Suprapubic skin (tissue), 4 donors: ENCODE measurements at regions not wholly inside any gene's neighbourhood (a gene's known extent, or its start where the extent isn't known, plus 50 kb on each side); places are given as distances from the start of the nearest gene placed in this dataset.

Experiments used
- DNase-seq, 2 donors: peaks; one replicate each; pipeline ENCODE4 v3.0.0-alpha.2; 2019; ENCODE audit warnings: low spot score in 2 of 2
- H3K27ac ChIP-seq: fragments of 200-600 bp; sonication (generic); one replicate; pipeline ENCODE4 v1.5.1; 2019
- H3K27me3 ChIP-seq: fragments of 200-600 bp; sonication (generic); one replicate; pipeline ENCODE4 v1.5.1; 2019
- H3K36me3 ChIP-seq: fragments of 200-600 bp; sonication (generic); one replicate; pipeline ENCODE4 v1.5.1; 2019
- H3K4me1 ChIP-seq: fragments of 200-600 bp; sonication (generic); one replicate; pipeline ENCODE4 v1.5.1; 2019
- H3K4me3 ChIP-seq: fragments of 200-600 bp; sonication (generic); one replicate; pipeline ENCODE4 v1.5.1; 2019; ENCODE audit warnings: mild to moderate bottlenecking
- H3K9me3 ChIP-seq: fragments of 200-600 bp; sonication (generic); one replicate; pipeline ENCODE4 v1.5.1; 2019
- EP300 ChIP-seq: sonication (generic); formaldehyde crosslinking; IDR thresholded peaks from one replicate; pipeline ENCODE4 v1.6.1; 2017; ENCODE audit warnings: antibody characterized with exemption
- POLR2A ChIP-seq, 2 donors: fragments of 450-650 bp; IDR thresholded peaks; one replicate each; pipeline ENCODE4 v1.6.1; 2017; ENCODE audit warnings: antibody characterized with exemption in 2 of 2, mild to moderate bottlenecking in 2 of 2, moderate library complexity in 2 of 2
- POLR2AphosphoS5 ChIP-seq, 3 donors: sonication (generic); formaldehyde crosslinking; IDR thresholded peaks; one replicate each; pipeline ENCODE4 v1.6.1; 2017; ENCODE audit warnings: antibody characterized with exemption in 3 of 3
- WGBS: methylation state at CpG from one replicate; pipeline ENCODE4 v1.1.5; 2018; 5-methylcytosine and 5-hydroxymethylcytosine counted together
- TF ChIP-seq, protein P1 (sequence below), 2 donors: fragments of 200-600 bp in 1 of 2; fragments of 450-650 bp in 1 of 2; sonication (generic) in 1 of 2; IDR thresholded peaks; one replicate each; pipeline ENCODE4 v1.5.1; 2016 to 2019; ENCODE audit warnings: antibody characterized with exemption in 2 of 2, mild to moderate bottlenecking in 1 of 2, moderate library complexity in 1 of 2

GRCh38 chr3:22969276-22969675, 233.9 kb upstream of the UBE2E2 start:
- DNase-seq, result no peak
- WGBS, result no CpG with 5 or more reads among the region's 1 CpG
- H3K9me3 ChIP-seq, result no peaks in the 10 kb centered on the region
- TF ChIP-seq, protein P1, sequence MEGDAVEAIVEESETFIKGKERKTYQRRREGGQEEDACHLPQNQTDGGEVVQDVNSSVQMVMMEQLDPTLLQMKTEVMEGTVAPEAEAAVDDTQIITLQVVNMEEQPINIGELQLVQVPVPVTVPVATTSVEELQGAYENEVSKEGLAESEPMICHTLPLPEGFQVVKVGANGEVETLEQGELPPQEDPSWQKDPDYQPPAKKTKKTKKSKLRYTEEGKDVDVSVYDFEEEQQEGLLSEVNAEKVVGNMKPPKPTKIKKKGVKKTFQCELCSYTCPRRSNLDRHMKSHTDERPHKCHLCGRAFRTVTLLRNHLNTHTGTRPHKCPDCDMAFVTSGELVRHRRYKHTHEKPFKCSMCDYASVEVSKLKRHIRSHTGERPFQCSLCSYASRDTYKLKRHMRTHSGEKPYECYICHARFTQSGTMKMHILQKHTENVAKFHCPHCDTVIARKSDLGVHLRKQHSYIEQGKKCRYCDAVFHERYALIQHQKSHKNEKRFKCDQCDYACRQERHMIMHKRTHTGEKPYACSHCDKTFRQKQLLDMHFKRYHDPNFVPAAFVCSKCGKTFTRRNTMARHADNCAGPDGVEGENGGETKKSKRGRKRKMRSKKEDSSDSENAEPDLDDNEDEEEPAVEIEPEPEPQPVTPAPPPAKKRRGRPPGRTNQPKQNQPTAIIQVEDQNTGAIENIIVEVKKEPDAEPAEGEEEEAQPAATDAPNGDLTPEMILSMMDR (IDR thresholded peaks at IDR 0.05), result no peak
- TF ChIP-seq EP300, result no peak
- TF ChIP-seq POLR2AphosphoS5 (IDR thresholded peaks at IDR 0.05), result no peak
- TF ChIP-seq POLR2A (IDR thresholded peaks at IDR 0.05), result no peak
- no peaks in the 10 kb centered on the region for H3K27me3 ChIP-seq
- H3K36me3 ChIP-seq, result no peaks in the 10 kb centered on the region
- H3K27ac ChIP-seq, result no peak overlapping the region
- H3K4me1 ChIP-seq, result no peaks in the 10 kb centered on the region
- H3K4me3 ChIP-seq, result no peak overlapping the region

GRCh38 chr3:22971497-22971896, 231.6 kb upstream of the UBE2E2 start:
- Histone ChIP-seq H3K27me3 (no peaks in the 10 kb centered on the region), H3K27ac (no peak overlapping the region), H3K9me3 (no peaks in the 10 kb centered on the region), H3K36me3 (no peaks in the 10 kb centered on the region), H3K4me3 (no peak overlapping the region), H3K4me1 (no peaks in the 10 kb centered on the region)
- DNase-seq, result no peak
- TF ChIP-seq POLR2AphosphoS5 (IDR thresholded peaks at IDR 0.05) (no peak), POLR2A (IDR thresholded peaks at IDR 0.05) (no peak), EP300 (no peak)
- TF ChIP-seq, protein P1 (IDR thresholded peaks at IDR 0.05), result no peak
- WGBS, result 93% methylated on average over 3 of the region's 3 CpGs

DNA sequence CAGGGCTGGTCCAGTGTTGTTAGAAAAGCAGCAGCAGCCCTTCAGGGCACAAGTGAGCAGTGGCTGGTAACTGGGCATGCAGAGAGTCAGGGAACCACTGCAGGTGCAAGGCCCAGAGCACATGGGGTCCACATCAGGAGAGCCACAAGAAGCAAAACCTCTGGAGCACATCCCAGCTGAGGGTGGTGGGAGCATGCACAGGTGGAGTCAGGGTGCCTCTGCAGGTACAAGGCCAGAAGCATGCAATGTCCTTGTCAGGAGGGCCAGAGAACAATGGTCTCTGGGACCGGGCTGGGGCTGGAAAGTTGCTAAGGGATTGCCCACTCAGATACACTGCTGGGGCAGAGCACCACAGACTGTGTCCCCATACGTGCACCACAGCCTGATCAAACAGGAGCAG, 226.1 kb upstream of the UBE2E2 start:
- Histone ChIP-seq H3K9me3 (no peaks in the 10 kb centered on the region), H3K36me3 (no peaks in the 10 kb centered on the region), H3K4me3 (no peak overlapping the region), H3K27me3 (no peaks in the 10 kb centered on the region), H3K4me1 (no peaks in the 10 kb centered on the region), H3K27ac (no peak overlapping the region)
- TF ChIP-seq POLR2A (IDR thresholded peaks at IDR 0.05) (no peak), POLR2AphosphoS5 (IDR thresholded peaks at IDR 0.05) (no peak), EP300 (no peak)
- TF ChIP-seq, protein P1 (IDR thresholded peaks at IDR 0.05), result no peak
- WGBS, result 100% methylated on average over 2 of the region's 2 CpGs
- DNase-seq, result no peak

DNA sequence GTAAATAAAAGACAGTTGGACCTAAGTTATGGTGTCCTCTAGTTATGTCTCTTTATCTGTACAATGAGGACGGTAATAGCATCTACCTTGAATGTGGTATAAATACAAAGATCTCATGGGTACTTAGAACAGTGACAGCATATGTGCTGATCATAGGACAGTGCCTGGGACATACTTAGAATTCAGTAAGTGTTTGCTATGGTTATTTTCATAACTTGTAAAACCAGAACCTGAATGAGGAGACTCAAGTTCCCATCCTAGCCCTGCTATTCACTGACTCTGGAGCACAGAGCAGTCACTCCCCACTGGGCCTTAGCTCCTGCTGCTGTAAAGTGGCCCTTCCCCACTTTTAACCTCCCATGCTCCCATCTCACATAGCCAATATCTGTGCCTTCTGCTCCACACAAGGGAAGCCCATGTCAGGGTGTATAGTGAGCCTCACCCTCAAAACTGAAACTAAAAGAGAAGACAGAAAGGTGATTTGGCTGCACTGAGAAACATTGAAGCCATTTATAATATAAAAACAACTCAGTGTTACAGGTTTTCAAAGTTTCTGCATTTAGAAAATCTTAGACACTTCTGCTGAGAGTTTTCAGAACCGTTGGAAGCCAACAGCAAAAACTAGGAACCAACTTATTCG, 225.4 kb upstream of the UBE2E2 start:
- H3K27me3 ChIP-seq, result no peaks in the 10 kb centered on the region
- TF ChIP-seq, protein P1 (IDR thresholded peaks at IDR 0.05), result no peak
- TF ChIP-seq POLR2AphosphoS5 (IDR thresholded peaks at IDR 0.05) (no peak), POLR2A (IDR thresholded peaks at IDR 0.05) (no peak)
- DNase-seq, result no peak
- no peaks in the 10 kb centered on the region for H3K36me3 ChIP-seq
- H3K9me3 ChIP-seq, result no peaks in the 10 kb centered on the region
- WGBS, result 74% methylated on average over 3 of the region's 3 CpGs
- H3K27ac ChIP-seq, result no peak overlapping the region
- H3K4me3 ChIP-seq, result no peak overlapping the region
- H3K4me1 ChIP-seq, result no peaks in the 10 kb centered on the region

GRCh38 chr3:22979581-22979980, 223.5 kb upstream of the UBE2E2 start:
- Histone ChIP-seq H3K36me3 (no peaks in the 10 kb centered on the region), H3K27me3 (no peaks in the 10 kb centered on the region), H3K4me1 (no peaks in the 10 kb centered on the region), H3K4me3 (no peak overlapping the region), H3K9me3 (no peaks in the 10 kb centered on the region), H3K27ac (no peak overlapping the region)
- no peak for DNase-seq
- 92% methylated on average over 4 of the region's 4 CpGs for WGBS
- no peak for TF ChIP-seq POLR2A (IDR thresholded peaks at IDR 0.05)

DNA sequence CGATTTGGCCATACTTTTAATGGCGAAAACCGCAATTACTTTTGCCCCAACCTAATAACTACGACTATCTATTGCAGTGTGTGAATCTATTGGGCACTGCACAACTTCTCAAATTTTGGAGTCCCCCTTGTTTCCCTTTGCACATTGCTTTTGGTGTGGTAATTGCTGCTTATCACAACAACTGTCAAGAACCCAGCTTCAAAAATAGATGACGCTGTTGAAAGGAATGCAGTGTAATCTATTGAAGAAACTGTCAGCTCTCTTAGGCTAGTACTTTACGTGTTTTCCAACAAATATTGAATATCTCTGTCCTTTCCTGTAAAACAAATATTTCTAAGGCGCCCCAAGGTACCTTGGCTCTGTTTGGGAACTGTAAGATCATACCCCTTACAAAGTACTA, 222.8 kb upstream of the UBE2E2 start:
- whole genome bisulfite sequencing, result 83% methylated on average over 7 of the region's 7 CpGs
- Histone ChIP-seq H3K36me3 (no peaks in the 10 kb centered on the region), H3K4me1 (no peaks in the 10 kb centered on the region), H3K27ac (no peak overlapping the region), H3K9me3 (no peaks in the 10 kb centered on the region), H3K4me3 (no peak overlapping the region), H3K27me3 (no peaks in the 10 kb centered on the region)
- TF ChIP-seq, protein P1 (IDR thresholded peaks at IDR 0.05), result no peak
- TF ChIP-seq POLR2A (IDR thresholded peaks at IDR 0.05), result no peak
- TF ChIP-seq POLR2AphosphoS5 (IDR thresholded peaks at IDR 0.05), result no peak
- no peak for TF ChIP-seq EP300
- DNase-seq, result no peak
